PFSK-1 (cell line): ENCODE measurements at regions not wholly inside any gene's neighbourhood (a gene's known extent, or its start where the extent isn't known, plus 50 kb on each side); places are given as distances from the start of the nearest gene placed in this dataset.

Experiments
- POLR2AphosphoS5 ChIP-seq: IDR thresholded peaks from 2 replicates; pipeline ENCODE4 v1.6.1; 2012; ENCODE audit warnings: low read depth, mild to moderate bottlenecking, control low read depth, low read length, moderate library complexity
- SIN3A ChIP-seq: IDR thresholded peaks from 2 replicates; pipeline ENCODE4 v1.6.1; 2012; ENCODE audit warnings: mild to moderate bottlenecking, low read length, moderate library complexity, borderline replicate concordance; ENCODE audit not compliant: insufficient read depth
- TAF1 ChIP-seq: IDR thresholded peaks from 2 replicates; pipeline ENCODE4 v1.6.1; 2012; ENCODE audit warnings: low read length, control low read depth, borderline replicate concordance; ENCODE audit not compliant: insufficient read depth

- TF ChIP-seq SIN3A (no peak), POLR2AphosphoS5 (no peak), TAF1 (no peak)
Measured at GRCh38 chr2:184524551-184525382, 73.6 kb upstream of the ZNF804A start.
